Gastroesophageal sphincter (tissue), 4 donors: ENCODE measurements at regions not wholly inside any gene's neighbourhood (a gene's known extent, or its start where the extent isn't known, plus 50 kb on each side); places are given as distances from the start of the nearest gene placed in this dataset.

Experiments used
- ATAC-seq: fragments of 150-250 bp; one replicate; pipeline ENCODE4 v1.9.1; 2016; ENCODE audit warnings: mild to moderate bottlenecking, moderate library complexity
- H3K27ac ChIP-seq, 4 donors: fragments of 200-600 bp; sonication (generic) in 3 of 4; 1 replicate in 3 of 4; 2 replicates in 1 of 4; pipeline ENCODE4 v1.5.1; 2016 to 2019
- H3K27me3 ChIP-seq: fragments of 200-600 bp; sonication (generic); one replicate; pipeline ENCODE4 v1.5.1; 2019
- H3K36me3 ChIP-seq, 2 donors: fragments of 200-600 bp; sonication (generic); one replicate each; pipeline ENCODE4 v1.5.1; 2019; ENCODE audit warnings: control low read depth in 1 of 2
- H3K4me1 ChIP-seq, 3 donors: fragments of 200-600 bp; sonication (generic); 1 replicate in 2 of 3; 2 replicates in 1 of 3; pipeline ENCODE4 v1.5.1; 2016 to 2019; ENCODE audit warnings: control low read depth in 2 of 3
- H3K4me3 ChIP-seq, 2 donors: fragments of 200-600 bp; sonication (generic); one replicate each; pipeline ENCODE4 v1.5.1; 2019; ENCODE audit warnings: mild to moderate bottlenecking in 1 of 2, moderate library complexity in 1 of 2
- H3K9me3 ChIP-seq, 3 donors: fragments of 200-600 bp; sonication (generic); one replicate each; pipeline ENCODE4 v1.5.1; 2017 to 2019; ENCODE audit warnings: control low read depth in 2 of 3
- CTCF ChIP-seq, 4 experiments: fragments of 200-600 bp in 2 of 4; fragments of 450-650 bp in 2 of 4; sonication (generic) in 1 of 4; IDR thresholded peaks; one replicate each; pipeline ENCODE4 v1.5.1; 2017 to 2019; ENCODE audit warnings: antibody characterized with exemption in 4 of 4, mild to moderate bottlenecking in 2 of 4, moderate library complexity in 2 of 4
- EP300 ChIP-seq: sonication (generic); formaldehyde crosslinking; IDR thresholded peaks from one replicate; pipeline ENCODE4 v1.6.1; 2017; ENCODE audit warnings: antibody characterized with exemption, mild to moderate bottlenecking
- POLR2A ChIP-seq, 2 donors: fragments of 450-650 bp; IDR thresholded peaks; one replicate each; pipeline ENCODE4 v1.6.1; 2017; ENCODE audit warnings: antibody characterized with exemption in 2 of 2, mild to moderate bottlenecking in 2 of 2, moderate library complexity in 1 of 2
- POLR2AphosphoS5 ChIP-seq: sonication (generic); formaldehyde crosslinking; IDR thresholded peaks from one replicate; pipeline ENCODE4 v1.6.1; 2017; ENCODE audit warnings: antibody characterized with exemption
- WGBS, 2 donors: methylation state at CpG; one replicate each; pipeline ENCODE4 v1.1.5; 2018; ENCODE audit warnings: low coverage in 1 of 2; 5-methylcytosine and 5-hydroxymethylcytosine counted together

- H3K9me3 ChIP-seq: no peaks in the 10 kb centered on the region
- H3K4me3 ChIP-seq: no peak overlapping the region
- H3K27me3 ChIP-seq: no peaks in the 10 kb centered on the region
- H3K27ac ChIP-seq: no peak overlapping the region
- WGBS, 2 donors: 73 to 82% methylated on average over 5 to 7 of the region's 10 CpGs
- H3K36me3 ChIP-seq: no peaks in the 10 kb centered on the region
- no peaks in the 10 kb centered on the region for H3K4me1 ChIP-seq
- TF ChIP-seq POLR2A (IDR thresholded peaks at IDR 0.05): no peak
- ATAC-seq: no peak
These were observed 214.4 kb upstream of the PRKCQ start for GRCh38 chr10:6794441-6794840.

- peaks cover 0 to 13% (median 5%) of the 10 kb centered on the region in 3 donors for H3K4me1 ChIP-seq
- TF ChIP-seq CTCF (IDR thresholded peaks at IDR 0.05): no peak
- no peak for TF ChIP-seq POLR2A (IDR thresholded peaks at IDR 0.05)
- TF ChIP-seq EP300: no peak
- no peak for TF ChIP-seq POLR2AphosphoS5
- ATAC-seq: no peak
- 76 to 78% methylated on average over 6 of the region's 7 CpGs for WGBS, 2 donors
- no peaks in the 10 kb centered on the region for H3K9me3 ChIP-seq
- no peaks in the 10 kb centered on the region for H3K36me3 ChIP-seq
- no peak overlapping the region for H3K4me3 ChIP-seq
- no peaks in the 10 kb centered on the region for H3K27me3 ChIP-seq
- no peak overlapping the region for H3K27ac ChIP-seq
These were observed 208.7 kb upstream of the PRKCQ start for GRCh38 chr10:6788731-6789130.

- H3K36me3 ChIP-seq: no peaks in the 10 kb centered on the region
- H3K4me1 ChIP-seq: peaks cover 0 to 13% (median 5%) of the 10 kb centered on the region in 3 donors
- TF ChIP-seq POLR2AphosphoS5 (no peak), CTCF (IDR thresholded peaks at IDR 0.05) (no peak)
- 66 to 73% methylated on average over 5 of the region's 5 CpGs for WGBS, 2 donors
- no peaks in the 10 kb centered on the region for H3K27me3 ChIP-seq
- no peak overlapping the region for H3K4me3 ChIP-seq
- H3K9me3 ChIP-seq: no peaks in the 10 kb centered on the region
- H3K27ac ChIP-seq: no peak overlapping the region
- no peak for ATAC-seq
These were observed 208.2 kb upstream of the PRKCQ start for GRCh38 chr10:6788231-6788630.

GRCh38 chr10:6787718-6788117 is 207.6 kb upstream of the PRKCQ start:
- Histone ChIP-seq H3K9me3 (no peaks in the 10 kb centered on the region), H3K4me3 (no peak overlapping the region), H3K36me3 (no peaks in the 10 kb centered on the region), H3K4me1 (peaks cover 0 to 13% (median 5%) of the 10 kb centered on the region in 3 donors), H3K27me3 (no peaks in the 10 kb centered on the region), H3K27ac (no peak overlapping the region)
- 77 to 100% methylated on average over 1 to 3 of the region's 3 CpGs for whole genome bisulfite sequencing, 2 donors
- no peak for ATAC-seq
- TF ChIP-seq POLR2A (IDR thresholded peaks at IDR 0.05): no peak
- no peak for TF ChIP-seq EP300
- TF ChIP-seq POLR2AphosphoS5: no peak
- no peak for TF ChIP-seq CTCF (IDR thresholded peaks at IDR 0.05)

GRCh38 chr10:6787091-6787490 is 207.0 kb upstream of the PRKCQ start:
- WGBS, 2 donors: 74 to 79% methylated on average over 3 of the region's 3 CpGs

More at GRCh38 chr10:6787091-6787490, 207.0 kb upstream of the PRKCQ start:
- no peak for ATAC-seq
- H3K9me3 ChIP-seq: no peaks in the 10 kb centered on the region
- no peak for TF ChIP-seq CTCF (IDR thresholded peaks at IDR 0.05)
- TF ChIP-seq POLR2AphosphoS5: no peak
- no peak for TF ChIP-seq EP300
- TF ChIP-seq POLR2A (IDR thresholded peaks at IDR 0.05): no peak
- no peaks in the 10 kb centered on the region for H3K36me3 ChIP-seq
- peaks cover 0 to 13% (median 5%) of the 10 kb centered on the region in 3 donors for H3K4me1 ChIP-seq
- no peak overlapping the region for H3K27ac ChIP-seq
- H3K27me3 ChIP-seq: no peaks in the 10 kb centered on the region
- no peak overlapping the region for H3K4me3 ChIP-seq
